ENCODE measurements at regions not wholly inside any gene's neighbourhood (a gene's known extent, or its start where the extent isn't known, plus 50 kb on each side); places are given as distances from the start of the nearest gene placed in this dataset.

- DNase-seq, result no peak
These were observed 216.6 kb upstream of the IL12A start for GRCh38 chr3:159771865-159772611.

GRCh38 chr3:159773706-159774105 is 214.9 kb upstream of the IL12A start:
- no peak for DNase-seq

GRCh38 chr3:159775372-159775961 is 213.2 kb upstream of the IL12A start:
- DNase-seq, result peak; percentile 91

GRCh38 chr3:159776779-159777178 is 211.9 kb upstream of the IL12A start:
- DNase-seq, result no peak

- no peak for DNase-seq
These were observed 208.8 kb upstream of the IL12A start for GRCh38 chr3:159779883-159780282.

GRCh38 chr3:159781867-159782266 is 206.8 kb upstream of the IL12A start:
- no peak for DNase-seq

- no peak for DNase-seq
These were observed 205.8 kb upstream of the IL12A start for GRCh38 chr3:159782724-159783421.

- no peak for DNase-seq
These were observed 204.6 kb upstream of the IL12A start for GRCh38 chr3:159783780-159784742.

- peak; percentile 81 for DNase-seq
These were observed 203.3 kb upstream of the IL12A start for GRCh38 chr3:159785273-159785708.

GRCh38 chr3:159786489-159787177 is 202.0 kb upstream of the IL12A start:
- no peak for DNase-seq

- peak; percentile 69 for DNase-seq
These were observed 201.5 kb upstream of the IL12A start for GRCh38 chr3:159787178-159787574.

GRCh38 chr3:159787794-159788205 is 200.8 kb upstream of the IL12A start:
- peak; percentile 68 for DNase-seq

GRCh38 chr3:159788291-159788690 is 200.3 kb upstream of the IL12A start:
- DNase-seq, result peak; percentile 88

- no peak for DNase-seq
These were observed 199.6 kb upstream of the IL12A start for GRCh38 chr3:159789017-159789416.

GRCh38 chr3:159789742-159790635 is 198.6 kb upstream of the IL12A start:
- DNase-seq, result no peak

GRCh38 chr3:159791336-159791735 is 197.3 kb upstream of the IL12A start:
- no peak for DNase-seq

- DNase-seq, result no peak
These were observed 196.6 kb upstream of the IL12A start for GRCh38 chr3:159792070-159792469.

- no peak for DNase-seq
These were observed 193.6 kb upstream of the IL12A start for GRCh38 chr3:159795042-159795441.

GRCh38 chr3:159795681-159796175 is 192.9 kb upstream of the IL12A start:
- DNase-seq, result no peak

GRCh38 chr3:159796226-159796625 is 192.4 kb upstream of the IL12A start:
- DNase-seq, result no peak

GRCh38 chr3:159796744-159797143 is 191.9 kb upstream of the IL12A start:
- DNase-seq, result peak; percentile 74

Data from fibroblast of skin of scalp (primary cell).